Vagina (tissue), 2 donors: ENCODE measurements at regions not wholly inside any gene's neighbourhood (a gene's known extent, or its start where the extent isn't known, plus 50 kb on each side); places are given as distances from the start of the nearest gene placed in this dataset.
"Not testable (repeated sequence)": the region's sequence is repeated elsewhere in the genome, so short reads cannot be mapped to it uniquely, and the experiment has no call there.

Experiments used
- DNase-seq, 2 donors: peaks; one replicate each; pipeline ENCODE4 v3.0.0-alpha.2; 2017; ENCODE audit errors: extremely low spot score in 2 of 2
- H3K27ac ChIP-seq: fragments of 200-600 bp; sonication (generic); one replicate; pipeline ENCODE4 v1.5.1; 2019
- H3K27me3 ChIP-seq: fragments of 200-600 bp; sonication (generic); one replicate; pipeline ENCODE4 v1.5.1; 2019
- H3K36me3 ChIP-seq, 2 donors: fragments of 200-600 bp; sonication (generic); one replicate each; pipeline ENCODE4 v1.5.1; 2017 to 2019
- H3K4me1 ChIP-seq: fragments of 200-600 bp; sonication (generic); one replicate; pipeline ENCODE4 v1.5.1; 2019
- H3K4me3 ChIP-seq, 2 donors: fragments of 200-600 bp; sonication (generic); 1 replicate in 1 of 2; 2 replicates in 1 of 2; pipeline ENCODE4 v1.5.1; 2016 to 2019
- H3K9me3 ChIP-seq: fragments of 200-600 bp; sonication (generic); one replicate; pipeline ENCODE4 v1.5.1; 2019
- POLR2A ChIP-seq, 2 donors: fragments of 450-650 bp; IDR thresholded peaks; one replicate each; pipeline ENCODE4 v1.6.1; 2017; ENCODE audit warnings: antibody characterized with exemption in 2 of 2, mild to moderate bottlenecking in 2 of 2, moderate library complexity in 2 of 2
- POLR2AphosphoS5 ChIP-seq, 2 donors: sonication (generic); formaldehyde crosslinking; IDR thresholded peaks; one replicate each; pipeline ENCODE4 v1.9.0; 2017; ENCODE audit warnings: antibody characterized with exemption in 2 of 2, mild to moderate bottlenecking in 2 of 2, low read depth in 1 of 2; ENCODE audit not compliant: insufficient read depth in 1 of 2
- intact Hi-C: fragments of 100-400 bp; cut with DNase I; formaldehyde crosslinking; loops from one replicate; pipeline ENCODE4 v1.15.1; 2023
- TF ChIP-seq, protein P1 (sequence below), 3 experiments: fragments of 450-650 bp in 2 of 3; fragments of 200-600 bp in 1 of 3; sonication (generic) in 1 of 3; IDR thresholded peaks; one replicate each; pipeline ENCODE4 v1.5.1; 2017 to 2019; ENCODE audit warnings: antibody characterized with exemption in 3 of 3, mild to moderate bottlenecking in 2 of 3, moderate library complexity in 2 of 3

DNA sequence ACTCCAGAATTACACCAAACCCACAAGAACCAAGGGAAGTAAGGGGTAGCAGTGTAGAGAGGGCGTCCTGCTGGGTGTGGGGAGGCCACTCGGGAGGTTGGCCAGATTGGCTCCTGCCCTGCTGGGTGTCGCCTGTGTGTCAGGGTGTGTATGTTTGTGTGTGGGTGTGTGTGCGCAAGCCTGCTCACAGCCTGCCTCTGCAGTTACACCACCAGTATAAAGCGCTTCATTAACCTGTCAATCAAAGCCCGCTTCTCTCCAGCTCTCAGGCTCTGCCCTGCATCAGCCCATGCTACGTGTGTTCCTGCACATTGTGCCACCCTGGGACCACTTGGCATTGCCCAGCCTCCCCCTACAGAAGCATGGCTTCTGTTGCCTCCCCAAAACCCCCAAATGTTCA lies 83.3 kb upstream of the PAX2 start:
- intact Hi-C loops = no loop called here
- no peaks in the 10 kb centered on the region for H3K36me3 ChIP-seq

DNA sequence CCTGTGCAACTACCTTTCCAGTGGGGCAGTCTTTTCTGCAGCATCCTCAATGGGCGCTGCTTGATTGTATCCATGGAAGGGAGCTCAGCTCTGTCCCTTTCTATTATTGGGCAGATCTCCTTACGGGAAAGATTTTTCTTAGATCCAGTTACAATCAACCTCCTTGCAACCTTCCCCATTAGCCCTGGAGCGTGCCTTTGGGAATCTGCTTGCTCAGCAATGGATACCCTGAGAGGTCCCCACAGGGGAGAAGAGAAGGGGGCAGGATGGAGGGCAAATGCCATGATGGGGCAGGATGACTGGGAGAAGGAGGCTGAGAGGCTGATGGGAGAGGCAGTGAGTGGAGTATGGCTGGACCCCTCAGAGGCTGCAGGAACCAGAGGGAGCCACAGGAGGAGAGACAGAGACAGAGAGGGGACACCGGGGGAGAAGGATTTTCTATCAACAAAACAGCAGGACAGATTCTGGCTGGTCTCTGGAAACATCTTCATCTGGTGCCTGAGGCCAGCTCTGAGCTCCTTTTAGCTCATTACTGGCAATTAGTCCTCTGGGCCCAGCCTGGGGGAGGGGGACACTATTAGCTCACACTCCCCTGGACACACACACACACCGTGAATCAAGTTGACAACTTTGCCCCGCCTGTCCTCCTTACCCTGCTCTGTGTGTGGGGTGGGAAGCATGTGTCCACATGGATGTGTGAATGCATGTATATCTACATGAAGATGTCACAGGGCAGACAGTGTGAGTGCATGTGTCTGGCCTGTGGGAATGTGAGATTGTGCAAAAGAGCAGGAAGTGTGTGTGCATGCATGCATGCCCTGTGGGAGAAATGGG lies 80.8 kb upstream of the PAX2 start:
- intact Hi-C loops = no loop called here
- Histone ChIP-seq H3K36me3 (no peaks in the 10 kb centered on the region), H3K27ac (no peak overlapping the region), H3K9me3 (no peaks in the 10 kb centered on the region), H3K4me3 (no peak overlapping the region), H3K27me3 (peaks cover 5% of the 10 kb centered on the region), H3K4me1 (no peaks in the 10 kb centered on the region)
- TF ChIP-seq POLR2A (IDR thresholded peaks at IDR 0.05) (no peak), POLR2AphosphoS5 (IDR thresholded peaks at IDR 0.05; ENCODE audit: insufficient read depth in 1 of 2, low read depth in 1 of 2) (no peak)
- TF ChIP-seq, protein P1, sequence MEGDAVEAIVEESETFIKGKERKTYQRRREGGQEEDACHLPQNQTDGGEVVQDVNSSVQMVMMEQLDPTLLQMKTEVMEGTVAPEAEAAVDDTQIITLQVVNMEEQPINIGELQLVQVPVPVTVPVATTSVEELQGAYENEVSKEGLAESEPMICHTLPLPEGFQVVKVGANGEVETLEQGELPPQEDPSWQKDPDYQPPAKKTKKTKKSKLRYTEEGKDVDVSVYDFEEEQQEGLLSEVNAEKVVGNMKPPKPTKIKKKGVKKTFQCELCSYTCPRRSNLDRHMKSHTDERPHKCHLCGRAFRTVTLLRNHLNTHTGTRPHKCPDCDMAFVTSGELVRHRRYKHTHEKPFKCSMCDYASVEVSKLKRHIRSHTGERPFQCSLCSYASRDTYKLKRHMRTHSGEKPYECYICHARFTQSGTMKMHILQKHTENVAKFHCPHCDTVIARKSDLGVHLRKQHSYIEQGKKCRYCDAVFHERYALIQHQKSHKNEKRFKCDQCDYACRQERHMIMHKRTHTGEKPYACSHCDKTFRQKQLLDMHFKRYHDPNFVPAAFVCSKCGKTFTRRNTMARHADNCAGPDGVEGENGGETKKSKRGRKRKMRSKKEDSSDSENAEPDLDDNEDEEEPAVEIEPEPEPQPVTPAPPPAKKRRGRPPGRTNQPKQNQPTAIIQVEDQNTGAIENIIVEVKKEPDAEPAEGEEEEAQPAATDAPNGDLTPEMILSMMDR (IDR thresholded peaks at IDR 0.05) = no peak
- DNase-seq = no peak

More for the DNA sequence above, 83.3 kb upstream of the PAX2 start:
- DNase-seq = no peak
- TF ChIP-seq POLR2A (IDR thresholded peaks at IDR 0.05) (no peak), POLR2AphosphoS5 (IDR thresholded peaks at IDR 0.05; ENCODE audit: insufficient read depth in 1 of 2, low read depth in 1 of 2) (no peak)
- TF ChIP-seq, protein P1 (IDR thresholded peaks at IDR 0.05) = no peak
- Histone ChIP-seq H3K4me3 (no peak overlapping the region), H3K27ac (no peak overlapping the region), H3K4me1 (no peaks in the 10 kb centered on the region), H3K27me3 (peaks cover 9% of the 10 kb centered on the region), H3K9me3 (no peaks in the 10 kb centered on the region)

DNA sequence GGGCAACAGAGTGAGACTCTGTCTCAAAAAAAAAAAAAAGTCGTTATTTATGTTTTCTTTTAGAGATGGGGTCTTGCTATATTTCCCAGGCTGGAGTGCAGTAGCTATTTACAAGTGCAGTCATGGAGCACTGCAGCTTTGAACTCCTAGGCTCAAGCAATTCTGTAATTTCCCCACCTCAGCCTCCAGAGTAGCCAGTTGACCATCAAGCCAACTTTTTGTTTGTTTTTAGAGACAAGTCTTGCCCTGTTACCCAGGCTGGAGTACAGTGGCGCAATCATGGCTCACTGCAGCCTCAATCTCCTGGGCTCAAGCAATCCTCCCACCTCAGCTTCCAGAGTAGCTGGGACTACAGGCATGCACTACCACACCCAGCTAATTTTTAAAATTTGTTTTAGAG lies 78.7 kb upstream of the PAX2 start:
- H3K27ac ChIP-seq, H3K4me3 ChIP-seq, intact Hi-C loops, H3K9me3 ChIP-seq, H3K27me3 ChIP-seq, DNase-seq, H3K4me1 ChIP-seq, H3K36me3 ChIP-seq: not testable (repeated sequence)

DNA sequence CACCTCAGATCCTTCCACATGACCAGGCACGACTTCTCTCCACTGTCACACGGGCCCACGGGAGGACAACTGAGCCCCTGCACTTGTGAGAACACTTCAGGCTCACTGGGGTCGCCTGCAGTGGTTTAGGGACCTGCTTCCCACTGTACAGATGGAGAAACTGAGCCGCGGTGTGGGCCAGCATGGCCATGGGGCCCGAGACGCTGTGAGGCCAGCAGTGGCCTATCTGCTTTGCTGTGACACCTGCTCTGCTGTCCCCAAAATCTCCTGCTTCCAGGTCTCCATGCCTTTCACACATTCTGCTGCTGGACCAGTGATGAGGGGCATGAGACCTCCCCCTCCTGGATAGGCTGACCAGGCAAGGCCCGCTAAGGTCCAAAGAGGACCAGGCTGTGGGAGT lies 75.8 kb upstream of the PAX2 start:
- intact Hi-C loops = no loop called here
- Histone ChIP-seq H3K4me3 (no peak overlapping the region), H3K36me3 (no peaks in the 10 kb centered on the region), H3K9me3 (no peaks in the 10 kb centered on the region), H3K27ac (no peak overlapping the region), H3K4me1 (peaks cover 7% of the 10 kb centered on the region), H3K27me3 (no peaks in the 10 kb centered on the region)
- TF ChIP-seq, protein P1 (IDR thresholded peaks at IDR 0.05) = no peak
- no peak for TF ChIP-seq POLR2A (IDR thresholded peaks at IDR 0.05)
- no peak for DNase-seq

DNA sequence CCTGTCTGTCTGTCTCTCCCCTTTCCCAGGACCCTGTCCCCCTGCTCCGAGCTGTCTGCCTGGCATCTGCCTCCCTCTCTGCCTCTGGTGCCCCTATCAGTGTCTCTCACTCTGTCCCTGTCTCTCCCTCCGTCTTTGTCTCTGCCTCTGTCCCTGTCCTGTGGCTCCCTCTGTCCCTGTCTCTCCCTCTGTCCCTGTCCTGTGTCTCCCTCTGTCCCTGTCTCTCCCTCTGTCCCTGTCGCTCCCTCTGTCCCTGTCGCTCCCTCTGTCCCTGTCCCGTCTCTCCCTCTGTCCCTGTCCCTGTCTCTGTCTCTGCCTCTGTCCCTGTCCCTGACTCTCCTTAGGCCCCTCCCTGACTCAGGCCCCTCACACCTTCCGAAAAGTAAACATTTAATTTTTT lies 75.0 kb upstream of the PAX2 start:
- no peaks in the 10 kb centered on the region for H3K9me3 ChIP-seq
- H3K27me3 ChIP-seq = no peaks in the 10 kb centered on the region
- TF ChIP-seq, protein P1 (IDR thresholded peaks at IDR 0.05) = no peak
- TF ChIP-seq POLR2A (IDR thresholded peaks at IDR 0.05) (no peak), POLR2AphosphoS5 (IDR thresholded peaks at IDR 0.05; ENCODE audit: insufficient read depth in 1 of 2, low read depth in 1 of 2) (no peak)
- no peak overlapping the region for H3K27ac ChIP-seq
- no peaks in the 10 kb centered on the region for H3K36me3 ChIP-seq
- intact Hi-C loops = no loop called here
- DNase-seq = no peak
- H3K4me1 ChIP-seq = peaks cover 7% of the 10 kb centered on the region
- no peak overlapping the region for H3K4me3 ChIP-seq
